Body of pancreas (tissue), 4 donors: ENCODE measurements at regions not wholly inside any gene's neighbourhood (a gene's known extent, or its start where the extent isn't known, plus 50 kb on each side); places are given as distances from the start of the nearest gene placed in this dataset.

Experiments
- ATAC-seq: fragments of 150-250 bp; one replicate; pipeline ENCODE4 v1.9.1; 2016
- DNase-seq, 4 donors: peaks; one replicate each; pipeline ENCODE4 v3.0.0-alpha.2; 2019
- H3K27ac ChIP-seq, 4 donors: fragments of 200-600 bp; sonication (generic); 1 replicate in 3 of 4; 2 replicates in 1 of 4; pipeline versions ENCODE4 v1.5.1 to v1.6.1; 2016 to 2019; ENCODE audit warnings: mild to moderate bottlenecking in 1 of 4, mixed read lengths in 1 of 4, moderate library complexity in 1 of 4
- H3K27me3 ChIP-seq, 2 donors: fragments of 200-600 bp; sonication (generic); one replicate each; pipeline ENCODE4 v1.6.0; 2016; ENCODE audit warnings: mild to moderate bottlenecking in 1 of 2
- H3K36me3 ChIP-seq, 2 donors: fragments of 200-600 bp; sonication (generic); replicated peaks in 1 of 2; 2 replicates each; pipeline ENCODE4 v1.5.1; 2016; ENCODE audit warnings: low read depth in 2 of 2; ENCODE audit not compliant: insufficient read depth in 1 of 2
- H3K4me1 ChIP-seq: fragments of 200-600 bp; sonication (generic); one replicate; pipeline ENCODE4 v1.6.0; 2016
- H3K4me3 ChIP-seq, 2 donors: fragments of 200-600 bp; sonication (generic); 1 replicate in 1 of 2; 2 replicates in 1 of 2; pipeline ENCODE4 v1.5.1; 2016 to 2019
- H3K9me3 ChIP-seq, 3 donors: fragments of 200-600 bp; sonication (generic); 1 replicate in 2 of 3; 2 replicates in 1 of 3; pipeline ENCODE4 v1.5.1; 2016
- POLR2A ChIP-seq, 3 donors: fragments of 450-650 bp; IDR thresholded peaks; one replicate each; pipeline ENCODE4 v1.6.1; 2016; ENCODE audit warnings: antibody characterized with exemption in 3 of 3, mild to moderate bottlenecking in 2 of 3
- WGBS, 2 donors: methylation state at CpG; one replicate each; pipeline ENCODE4 v1.1.5; 2017; 5-methylcytosine and 5-hydroxymethylcytosine counted together
- intact Hi-C: fragments of 100-400 bp; cut with DNase I; formaldehyde crosslinking; loops from one replicate; pipeline ENCODE4 v1.15.1; 2023
- TF ChIP-seq, protein P1 (sequence below), 7 experiments: fragments of 450-650 bp in 4 of 7; fragments of 200-600 bp in 3 of 7; sonication (generic) in 3 of 7; IDR thresholded peaks; one replicate each; pipeline ENCODE4 v1.5.1; 2016 to 2019; ENCODE audit warnings: antibody characterized with exemption in 7 of 7

GRCh38 chr4:113825272-113825671 is 63.7 kb upstream of the CAMK2D start:
- WGBS, 2 donors: 45 to 51% methylated on average over 1 of the region's 1 CpG
- no peaks in the 10 kb centered on the region for H3K27me3 ChIP-seq
- no peak overlapping the region for H3K27ac ChIP-seq
- H3K9me3 ChIP-seq: no peaks in the 10 kb centered on the region
- no peaks in the 10 kb centered on the region for H3K36me3 ChIP-seq
- H3K4me1 ChIP-seq: no peaks in the 10 kb centered on the region
- TF ChIP-seq, protein P1, sequence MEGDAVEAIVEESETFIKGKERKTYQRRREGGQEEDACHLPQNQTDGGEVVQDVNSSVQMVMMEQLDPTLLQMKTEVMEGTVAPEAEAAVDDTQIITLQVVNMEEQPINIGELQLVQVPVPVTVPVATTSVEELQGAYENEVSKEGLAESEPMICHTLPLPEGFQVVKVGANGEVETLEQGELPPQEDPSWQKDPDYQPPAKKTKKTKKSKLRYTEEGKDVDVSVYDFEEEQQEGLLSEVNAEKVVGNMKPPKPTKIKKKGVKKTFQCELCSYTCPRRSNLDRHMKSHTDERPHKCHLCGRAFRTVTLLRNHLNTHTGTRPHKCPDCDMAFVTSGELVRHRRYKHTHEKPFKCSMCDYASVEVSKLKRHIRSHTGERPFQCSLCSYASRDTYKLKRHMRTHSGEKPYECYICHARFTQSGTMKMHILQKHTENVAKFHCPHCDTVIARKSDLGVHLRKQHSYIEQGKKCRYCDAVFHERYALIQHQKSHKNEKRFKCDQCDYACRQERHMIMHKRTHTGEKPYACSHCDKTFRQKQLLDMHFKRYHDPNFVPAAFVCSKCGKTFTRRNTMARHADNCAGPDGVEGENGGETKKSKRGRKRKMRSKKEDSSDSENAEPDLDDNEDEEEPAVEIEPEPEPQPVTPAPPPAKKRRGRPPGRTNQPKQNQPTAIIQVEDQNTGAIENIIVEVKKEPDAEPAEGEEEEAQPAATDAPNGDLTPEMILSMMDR (IDR thresholded peaks at IDR 0.05): no peak
- TF ChIP-seq POLR2A (IDR thresholded peaks at IDR 0.05): no peak
- intact Hi-C loops: no loop called here
- ATAC-seq: no peak
- no peak for DNase-seq
- no peak overlapping the region for H3K4me3 ChIP-seq

- no peaks in the 10 kb centered on the region for H3K9me3 ChIP-seq
- DNase-seq: no peak
- no peak overlapping the region for H3K4me3 ChIP-seq
- intact Hi-C loops: no loop called here
- TF ChIP-seq POLR2A (IDR thresholded peaks at IDR 0.05): no peak
- TF ChIP-seq, protein P1 (IDR thresholded peaks at IDR 0.05): no peak
- H3K27ac ChIP-seq: no peak overlapping the region
- no peaks in the 10 kb centered on the region for H3K27me3 ChIP-seq
- ATAC-seq: no peak
- H3K36me3 ChIP-seq: no peaks in the 10 kb centered on the region
- 74 to 77% methylated on average over 2 of the region's 2 CpGs for WGBS, 2 donors
- no peaks in the 10 kb centered on the region for H3K4me1 ChIP-seq
Measured at GRCh38 chr4:113824396-113824795, 62.9 kb upstream of the CAMK2D start.

DNA sequence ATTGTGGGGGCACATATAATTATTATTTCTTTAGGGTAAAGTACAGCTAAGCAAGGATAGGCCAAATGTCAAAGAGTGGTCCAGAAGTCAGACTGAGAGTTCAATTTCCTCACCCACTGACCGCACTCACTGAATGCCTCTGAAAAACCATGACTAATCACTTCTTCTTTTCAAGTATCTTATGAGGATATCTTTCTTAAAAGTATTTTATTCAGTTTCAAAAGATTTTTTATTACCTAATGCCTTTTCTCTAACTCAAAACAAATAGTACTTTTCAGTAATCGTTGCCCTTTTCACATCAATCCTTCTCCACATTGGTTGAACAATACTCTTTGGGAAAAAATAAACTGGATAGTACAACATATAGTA is 61.7 kb upstream of the CAMK2D start:
- Histone ChIP-seq H3K9me3 (no peaks in the 10 kb centered on the region), H3K27ac (no peak overlapping the region), H3K27me3 (no peaks in the 10 kb centered on the region), H3K36me3 (no peaks in the 10 kb centered on the region), H3K4me3 (no peak overlapping the region), H3K4me1 (no peaks in the 10 kb centered on the region)
- ATAC-seq (no peak), DNase-seq (peak in 1 of 4 donors; percentile 7)
- intact Hi-C loops: no loop called here
- 61 to 66% methylated on average over 2 of the region's 2 CpGs for WGBS, 2 donors
- no peak for TF ChIP-seq POLR2A (IDR thresholded peaks at IDR 0.05)
- TF ChIP-seq, protein P1 (IDR thresholded peaks at IDR 0.05): no peak

DNA sequence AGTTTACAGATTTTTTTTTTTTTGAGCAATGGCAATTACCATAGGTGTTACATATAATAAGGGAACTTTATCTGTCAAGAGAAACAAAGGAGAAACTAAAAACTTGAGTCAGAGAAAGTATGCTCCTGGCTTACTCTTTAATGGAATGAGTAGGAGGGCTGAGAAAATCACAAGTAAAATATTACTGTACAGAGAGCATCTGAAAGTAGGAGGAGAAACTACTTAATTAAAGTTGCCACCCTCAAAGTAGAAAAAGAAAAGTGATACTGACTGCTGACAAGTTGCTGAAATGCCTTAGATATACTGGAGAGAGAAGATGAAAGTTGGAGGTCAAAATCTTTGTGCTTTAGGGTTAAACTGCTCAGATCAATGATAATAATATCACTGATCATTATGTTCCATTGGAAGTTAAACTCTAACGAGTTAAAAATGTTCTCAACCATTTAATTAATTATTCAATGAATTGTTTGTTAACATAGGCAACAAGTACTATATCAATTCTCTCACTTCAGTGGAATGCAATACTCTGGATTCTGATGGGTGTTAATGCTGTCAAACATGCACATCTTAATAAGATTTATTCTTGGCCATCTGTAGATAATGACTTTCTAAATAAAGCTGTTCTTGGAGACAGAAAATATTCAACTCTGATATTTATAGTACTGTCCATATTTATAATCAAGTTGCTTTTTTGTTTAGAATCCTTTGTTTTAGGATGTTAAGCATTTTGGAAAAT is 61.2 kb upstream of the CAMK2D start:
- Histone ChIP-seq H3K27me3 (no peaks in the 10 kb centered on the region), H3K27ac (no peak overlapping the region), H3K36me3 (no peaks in the 10 kb centered on the region), H3K9me3 (no peaks in the 10 kb centered on the region), H3K4me3 (no peak overlapping the region), H3K4me1 (no peaks in the 10 kb centered on the region)
- intact Hi-C loops: no loop called here
- 15 to 17% methylated on average over 1 of the region's 1 CpG for WGBS, 2 donors
- ATAC-seq (no peak), DNase-seq (no peak)
- TF ChIP-seq POLR2A (IDR thresholded peaks at IDR 0.05): no peak
- TF ChIP-seq, protein P1 (IDR thresholded peaks at IDR 0.05): no peak

DNA sequence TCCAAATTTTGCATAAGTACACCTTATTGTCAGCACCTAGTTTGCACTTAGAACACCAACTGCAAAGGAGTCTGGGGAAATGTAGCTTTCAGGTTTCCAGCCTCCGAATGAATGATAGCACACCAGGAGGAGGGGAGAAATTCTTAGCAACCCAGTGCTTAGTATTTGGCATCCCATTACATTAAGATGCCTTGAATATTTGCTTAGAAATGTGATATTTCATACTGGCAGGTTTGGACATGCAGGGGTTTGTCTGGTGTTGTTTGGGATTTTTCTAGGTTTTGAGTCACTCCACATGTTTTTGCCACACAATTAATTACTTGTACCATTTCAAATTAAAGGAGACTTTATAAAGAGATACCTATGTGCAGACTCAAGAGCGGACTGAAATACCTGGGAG is 60.3 kb upstream of the CAMK2D start:
- Histone ChIP-seq H3K9me3 (no peaks in the 10 kb centered on the region), H3K4me3 (no peak overlapping the region), H3K4me1 (no peaks in the 10 kb centered on the region), H3K36me3 (no peaks in the 10 kb centered on the region), H3K27ac (no peak overlapping the region), H3K27me3 (no peaks in the 10 kb centered on the region)
- TF ChIP-seq, protein P1 (IDR thresholded peaks at IDR 0.05): no peak
- WGBS, 2 donors: 61 to 79% methylated on average over 2 of the region's 2 CpGs
- ATAC-seq (no peak), DNase-seq (no peak)
- intact Hi-C loops: no loop called here
